Esophagus (tissue), 2 donors: ENCODE measurements at regions not wholly inside any gene's neighbourhood (a gene's known extent, or its start where the extent isn't known, plus 50 kb on each side); places are given as distances from the start of the nearest gene placed in this dataset.
"Not testable (repeated sequence)": the region's sequence is repeated elsewhere in the genome, so short reads cannot be mapped to it uniquely, and the experiment has no call there.

ENCODE experiments used
- H3K27ac ChIP-seq, 2 donors: one replicate each; pipeline ENCODE4 v1.5.1; 2013; ENCODE audit warnings: low read depth in 2 of 2, mild to moderate bottlenecking in 2 of 2, inconsistent platforms in 1 of 2, low read length in 1 of 2, moderate library complexity in 1 of 2
- H3K27me3 ChIP-seq, 2 donors: one replicate each; pipeline ENCODE4 v1.6.1; 2013; ENCODE audit warnings: low read length in 2 of 2, control low read depth in 1 of 2, mild to moderate bottlenecking in 1 of 2; ENCODE audit not compliant: insufficient read depth in 2 of 2, control insufficient read depth in 1 of 2
- H3K36me3 ChIP-seq, 2 donors: one replicate each; pipeline ENCODE4 v1.6.1; 2013; ENCODE audit warnings: low read length in 1 of 2; ENCODE audit not compliant: control insufficient read depth in 2 of 2, insufficient read depth in 2 of 2
- H3K4me1 ChIP-seq, 2 donors: one replicate each; pipeline ENCODE4 v1.6.1; 2013; ENCODE audit warnings: low read length in 1 of 2; ENCODE audit not compliant: control insufficient read depth in 2 of 2, insufficient read depth in 2 of 2
- H3K4me3 ChIP-seq, 2 donors: one replicate each; pipeline ENCODE4 v1.5.1; 2013; ENCODE audit warnings: low read length in 2 of 2, mild to moderate bottlenecking in 2 of 2, low read depth in 1 of 2, moderate library complexity in 1 of 2
- H3K9me3 ChIP-seq, 2 donors: one replicate each; pipeline ENCODE4 v1.6.1; 2013; ENCODE audit warnings: mild to moderate bottlenecking in 2 of 2, low read depth in 1 of 2, low read length in 1 of 2, moderate library complexity in 1 of 2; ENCODE audit not compliant: control insufficient read depth in 2 of 2, insufficient read depth in 1 of 2
- WGBS, 2 donors: extraction: QIAGEN DNeasy Blood & Tissue Kit; methylation state at CpG; one replicate each; pipeline ENCODE4 v1.1.7; 2013; 5-methylcytosine and 5-hydroxymethylcytosine counted together
- donor health status: healthy with polysubstance abuse.
- donor health status: Bipolar disorder and iron deficiency.

DNA sequence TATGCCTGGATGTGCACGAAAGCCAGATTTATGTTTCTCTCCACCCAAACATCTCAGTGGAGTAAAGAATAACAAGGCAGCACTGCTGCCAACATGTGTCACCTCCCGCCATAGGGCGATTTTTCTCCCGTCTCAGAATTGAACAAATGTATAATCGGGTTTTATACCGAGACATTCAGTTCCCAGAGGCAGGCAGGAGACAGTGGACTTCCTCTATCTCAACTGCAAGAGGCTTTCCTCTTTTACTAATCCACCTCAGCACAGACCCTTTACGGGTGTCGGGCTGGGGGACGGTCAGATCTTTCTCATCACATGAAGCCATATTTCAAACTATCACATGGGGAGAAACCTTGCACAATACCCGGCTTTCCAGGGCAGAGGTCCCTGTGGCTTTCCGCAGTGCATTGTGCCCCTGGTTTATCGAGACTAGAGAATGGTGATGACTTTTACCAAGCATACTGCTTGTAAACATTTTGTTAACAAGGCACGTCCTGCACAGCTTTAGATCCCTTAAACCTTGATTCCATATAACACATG lies 124.2 kb upstream of the ZNF184 start:
- H3K27me3 ChIP-seq: peaks cover 3 to 17% of the 10 kb centered on the region in 2 donors

DNA sequence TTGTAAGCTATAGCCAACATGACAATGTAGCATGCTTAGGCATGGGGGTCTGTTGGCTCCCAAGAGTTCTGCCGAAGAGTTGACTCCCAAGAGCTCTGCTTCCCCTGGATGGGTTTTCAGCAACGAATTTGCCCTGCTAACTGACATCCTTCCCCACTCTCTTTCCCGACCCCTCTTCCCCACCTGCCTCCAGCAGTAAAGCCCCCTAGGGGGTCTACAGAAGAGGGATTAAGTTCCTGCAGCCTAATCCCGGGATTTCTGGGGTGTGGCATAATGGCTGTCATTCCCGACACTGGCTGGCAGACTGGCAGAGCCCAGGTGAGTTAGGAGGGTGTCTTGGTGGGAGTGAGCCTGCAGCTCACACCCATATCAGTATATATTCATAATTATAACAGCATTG lies 121.0 kb upstream of the ZNF184 start:
- WGBS, 2 donors: 17 to 23% methylated on average over 5 of the region's 5 CpGs
- Histone ChIP-seq H3K9me3 (peaks cover 0 to 2% of the 10 kb centered on the region in 2 donors), H3K36me3 (no peaks in the 10 kb centered on the region), H3K4me1 (no peaks in the 10 kb centered on the region), H3K4me3 (no peak overlapping the region), H3K27ac (no peak overlapping the region), H3K27me3 (peaks cover 3 to 14% of the 10 kb centered on the region in 2 donors)

More for the DNA sequence above, 124.2 kb upstream of the ZNF184 start:
- H3K9me3 ChIP-seq, H3K4me1 ChIP-seq, H3K4me3 ChIP-seq, H3K27ac ChIP-seq, H3K36me3 ChIP-seq: not testable (repeated sequence)
- 68 to 69% methylated on average over 13 of the region's 13 CpGs for WGBS, 2 donors

DNA sequence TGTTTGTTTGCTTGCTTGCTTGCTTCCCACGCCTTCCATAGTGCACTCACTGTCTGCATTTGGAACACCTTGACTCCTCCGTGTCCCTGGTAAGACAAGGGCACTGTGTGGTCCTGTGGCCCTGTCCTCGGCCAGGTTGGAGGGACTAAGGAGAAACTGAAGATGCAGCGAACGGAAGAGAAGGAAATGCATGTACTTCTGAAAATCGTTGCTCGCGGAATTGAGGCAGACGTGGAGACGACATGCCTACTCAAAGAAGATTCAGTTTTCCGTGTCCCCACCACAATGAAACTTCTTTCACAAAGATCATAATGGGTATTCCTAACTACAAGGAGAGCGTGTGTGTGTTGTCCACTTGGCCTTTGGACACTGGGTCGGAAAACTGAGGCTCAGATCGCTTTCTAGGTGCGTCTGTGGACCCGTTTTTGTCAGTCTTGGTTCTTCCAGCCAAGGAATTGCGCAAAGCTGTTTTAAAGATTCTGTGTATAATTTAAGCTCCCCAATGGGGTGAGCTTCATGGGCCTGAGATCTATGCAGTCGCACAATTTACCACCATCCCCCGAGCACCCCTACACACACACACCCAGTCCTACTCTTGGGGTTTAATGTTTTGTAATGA lies 120.4 kb upstream of the ZNF184 start:
- H3K27me3 ChIP-seq: peaks cover 3 to 14% of the 10 kb centered on the region in 2 donors
- peaks cover 0 to 2% of the 10 kb centered on the region in 2 donors for H3K9me3 ChIP-seq
- H3K27ac ChIP-seq: no peak overlapping the region
- H3K4me3 ChIP-seq: no peak overlapping the region
- no peaks in the 10 kb centered on the region for H3K4me1 ChIP-seq
- H3K36me3 ChIP-seq: no peaks in the 10 kb centered on the region
- 15 to 24% methylated on average over 19 of the region's 19 CpGs for WGBS, 2 donors

DNA sequence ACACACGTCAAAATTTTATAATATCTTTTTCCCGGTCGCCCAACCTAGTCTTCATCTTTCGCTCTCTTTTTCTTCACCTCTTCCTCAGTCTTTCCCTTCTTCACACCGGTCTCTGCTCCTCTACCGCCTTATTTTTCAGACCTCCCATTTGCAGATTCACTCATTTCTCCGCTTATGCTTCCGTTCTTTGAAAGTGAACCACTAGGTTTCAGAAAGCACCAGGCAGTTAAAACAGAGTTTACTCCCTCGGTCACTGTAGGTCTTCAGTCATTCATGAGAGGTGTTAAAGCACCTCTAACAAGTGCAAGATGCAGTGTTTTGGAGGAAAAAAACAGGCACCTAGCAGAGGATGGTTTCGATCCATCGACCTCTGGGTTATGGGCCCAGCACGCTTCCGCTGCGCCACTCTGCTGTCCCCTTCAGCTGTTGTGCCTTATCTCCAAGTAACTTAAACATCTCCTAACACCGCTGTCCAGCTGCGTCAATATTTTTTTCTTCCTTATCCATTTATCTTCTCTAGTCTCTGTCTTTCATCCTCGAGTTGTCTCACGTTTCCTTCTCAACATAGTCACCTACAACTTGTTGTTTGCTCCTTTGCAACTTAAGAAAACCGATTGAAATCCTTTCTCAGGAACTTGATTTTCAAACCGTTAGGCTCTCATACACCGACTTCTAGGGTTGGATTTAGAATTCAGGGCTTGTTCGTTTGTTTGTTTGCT lies 119.7 kb upstream of the ZNF184 start:
- peaks cover 3 to 14% of the 10 kb centered on the region in 2 donors for H3K27me3 ChIP-seq
- no peaks in the 10 kb centered on the region for H3K4me1 ChIP-seq
- no peaks in the 10 kb centered on the region for H3K36me3 ChIP-seq
- peak overlapping the region in 1 of 2 donors; percentile 13 for H3K4me3 ChIP-seq
- peaks cover 0 to 2% of the 10 kb centered on the region in 2 donors for H3K9me3 ChIP-seq
- WGBS, 2 donors: 6 to 7% methylated on average over 22 of the region's 22 CpGs
- no peak overlapping the region for H3K27ac ChIP-seq

DNA sequence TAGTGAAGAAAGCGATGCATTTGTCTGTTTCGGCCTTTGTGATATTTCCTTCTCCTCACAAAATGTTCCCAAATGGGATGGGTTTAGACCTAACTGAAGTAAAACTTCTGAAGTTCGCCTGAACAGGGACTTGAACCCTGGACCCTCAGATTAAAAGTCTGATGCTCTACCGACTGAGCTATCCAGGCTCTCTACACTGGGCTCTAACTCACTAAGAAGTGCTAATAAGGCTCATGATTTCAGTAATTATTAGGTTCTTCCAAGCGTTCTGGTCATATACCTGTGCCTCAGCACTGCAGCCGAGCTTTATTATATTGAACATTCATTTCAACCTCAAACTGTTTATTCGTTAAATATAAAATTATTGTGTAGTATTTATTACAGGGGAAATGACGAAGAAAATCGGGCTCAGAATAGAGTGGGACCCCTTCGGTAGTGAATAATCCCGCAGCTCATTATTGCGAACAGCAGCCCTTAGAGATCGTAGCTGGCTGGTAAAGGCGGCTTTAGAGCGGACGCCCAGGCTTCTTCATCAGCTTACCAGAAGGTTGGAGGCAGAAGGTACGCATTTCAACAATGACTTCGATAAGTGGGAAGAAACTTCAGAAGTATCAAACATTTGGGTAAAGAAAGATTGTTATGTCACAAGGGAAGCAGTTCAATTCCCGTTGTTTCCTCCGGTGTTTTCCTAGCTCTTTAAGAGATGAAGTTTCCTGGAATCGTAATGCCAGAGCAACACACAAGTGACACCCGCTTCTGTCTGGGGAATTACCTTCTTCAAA lies 119.0 kb upstream of the ZNF184 start:
- Histone ChIP-seq H3K9me3 (peaks cover 0 to 2% of the 10 kb centered on the region in 2 donors), H3K27ac (no peak overlapping the region), H3K4me1 (no peaks in the 10 kb centered on the region), H3K36me3 (no peaks in the 10 kb centered on the region), H3K4me3 (peak overlapping the region in 1 of 2 donors; percentile 13), H3K27me3 (peaks cover 3 to 14% of the 10 kb centered on the region in 2 donors)
- 10 to 13% methylated on average over 22 of the region's 22 CpGs for WGBS, 2 donors

DNA sequence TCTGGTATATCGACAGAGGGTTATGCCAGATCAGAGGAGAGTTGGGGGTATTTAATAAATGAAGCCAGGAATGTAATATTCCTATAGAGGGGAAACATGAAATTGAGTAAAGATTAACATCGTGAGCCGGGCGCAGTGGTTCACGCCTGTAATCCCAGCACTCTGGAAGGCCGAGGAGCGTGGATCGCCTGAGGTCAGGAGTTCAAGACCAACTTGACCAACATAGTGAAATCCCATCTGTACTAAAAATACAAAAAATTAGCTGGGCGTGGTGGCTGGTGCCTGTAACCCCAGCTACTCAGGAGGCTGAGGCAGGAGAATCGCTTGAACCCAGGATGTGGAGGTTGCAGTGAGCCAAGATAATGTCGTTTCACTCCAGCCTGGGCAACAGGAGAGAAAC lies 112.4 kb upstream of the ZNF184 start:
- H3K9me3 ChIP-seq, H3K4me3 ChIP-seq, H3K27ac ChIP-seq, H3K27me3 ChIP-seq, H3K36me3 ChIP-seq, H3K4me1 ChIP-seq: not testable (repeated sequence)
- 83 to 86% methylated on average over 11 of the region's 11 CpGs for WGBS, 2 donors

DNA sequence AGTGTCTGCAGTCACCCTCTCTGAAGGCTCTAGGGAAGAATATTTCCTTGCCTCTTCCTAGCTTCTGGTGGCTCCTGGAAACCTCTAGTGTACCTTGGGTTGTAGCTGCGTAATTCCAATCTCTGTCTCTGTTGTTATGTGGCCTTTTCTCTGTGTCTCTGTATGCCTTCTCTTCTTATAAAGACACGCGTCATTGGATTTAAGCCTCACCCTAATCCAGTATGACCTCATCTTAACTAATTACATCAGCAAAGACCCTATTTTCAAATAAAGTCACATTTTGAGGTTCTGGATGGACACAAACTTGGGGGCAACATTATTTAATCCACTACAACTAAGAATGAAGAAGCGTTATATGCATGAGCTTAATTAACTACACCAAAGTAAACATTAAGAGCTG lies 111.4 kb upstream of the ZNF184 start:
- H3K9me3 ChIP-seq: no peaks in the 10 kb centered on the region
- no peaks in the 10 kb centered on the region for H3K36me3 ChIP-seq
- 83 to 87% methylated on average over 4 of the region's 4 CpGs for WGBS, 2 donors
- peaks cover 0 to 6% of the 10 kb centered on the region in 2 donors for H3K27me3 ChIP-seq
- H3K4me1 ChIP-seq: no peaks in the 10 kb centered on the region
- no peak overlapping the region for H3K4me3 ChIP-seq
- H3K27ac ChIP-seq: no peak overlapping the region

DNA sequence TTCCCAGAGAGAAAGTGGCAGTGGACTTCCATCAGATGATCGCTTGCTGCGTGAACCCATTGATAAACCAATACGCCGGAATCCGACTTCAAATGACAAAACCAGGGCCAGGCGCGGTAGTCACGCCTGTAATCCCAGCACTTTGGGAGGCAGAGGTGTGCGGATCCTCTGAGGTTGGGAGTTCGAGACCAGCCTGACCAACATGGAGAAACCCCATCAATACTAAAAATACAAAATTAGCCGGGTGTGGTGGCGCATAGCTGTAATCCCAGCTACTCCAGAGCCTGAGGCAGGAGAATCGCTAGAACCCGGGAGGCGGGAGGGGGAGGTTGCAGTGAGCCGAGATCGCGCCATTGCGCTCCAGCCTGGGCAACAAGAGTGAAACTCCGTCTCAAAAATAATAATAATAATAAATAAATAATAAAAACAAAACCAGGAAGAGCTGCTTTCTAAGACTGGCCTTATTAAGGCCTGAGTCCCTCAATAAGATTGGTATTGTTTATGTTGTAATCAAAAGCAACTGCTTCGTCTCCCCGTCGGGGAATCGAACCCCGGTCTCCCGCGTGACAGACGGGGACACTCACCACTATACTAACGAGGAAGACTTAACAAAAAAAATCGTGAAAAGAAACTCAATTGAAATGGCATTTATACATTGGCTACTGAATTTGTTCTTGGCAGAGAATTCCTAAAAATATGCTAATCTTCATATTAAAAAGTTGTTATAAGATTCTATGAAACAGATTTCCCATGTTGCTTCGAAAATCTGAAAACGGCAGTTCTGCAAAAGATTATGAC lies 110.2 kb upstream of the ZNF184 start:
- H3K27me3 ChIP-seq: peaks cover 0 to 6% of the 10 kb centered on the region in 2 donors
- no peaks in the 10 kb centered on the region for H3K9me3 ChIP-seq
- H3K36me3 ChIP-seq: no peaks in the 10 kb centered on the region
- H3K27ac ChIP-seq: no peak overlapping the region
- H3K4me1 ChIP-seq: no peaks in the 10 kb centered on the region
- whole genome bisulfite sequencing, 2 donors: 14 to 20% methylated on average over 32 of the region's 32 CpGs
- H3K4me3 ChIP-seq: no peak overlapping the region

DNA sequence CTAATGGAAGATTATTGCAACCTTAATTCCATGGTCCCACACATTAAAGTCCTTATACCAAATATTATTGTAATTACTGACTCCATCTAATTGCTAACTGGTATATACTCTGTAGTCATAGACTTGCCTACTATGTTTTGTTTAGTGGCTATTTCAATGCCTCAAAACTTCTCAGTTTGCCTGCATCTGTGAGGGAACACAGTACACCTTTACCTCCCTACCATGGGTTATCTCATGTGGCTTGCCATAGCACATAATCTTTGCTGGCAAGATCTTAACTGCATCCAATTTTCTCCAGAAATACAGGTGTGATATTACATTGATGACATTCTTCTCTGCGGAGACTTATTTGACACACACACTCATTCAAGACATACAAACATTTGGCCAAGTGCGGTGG lies 107.1 kb upstream of the ZNF184 start:
- Histone ChIP-seq H3K4me1 (no peaks in the 10 kb centered on the region), H3K9me3 (no peaks in the 10 kb centered on the region), H3K36me3 (no peaks in the 10 kb centered on the region), H3K27ac (no peak overlapping the region), H3K4me3 (no peak overlapping the region), H3K27me3 (peaks cover 0 to 6% of the 10 kb centered on the region in 2 donors)
- 88 to 96% methylated on average over 2 of the region's 2 CpGs for WGBS, 2 donors
